Ovary (tissue), 3 donors: ENCODE measurements at regions not wholly inside any gene's neighbourhood (a gene's known extent, or its start where the extent isn't known, plus 50 kb on each side); places are given as distances from the start of the nearest gene placed in this dataset.

ENCODE experiments used
- CTCF ChIP-seq, 3 donors: fragments of 450-650 bp in 2 of 3; fragments of 200-600 bp in 1 of 3; IDR thresholded peaks; one replicate each; pipeline versions ENCODE4 v1.5.1 to v1.8.0; 2016 to 2022; ENCODE audit warnings: antibody characterized with exemption in 3 of 3, mild to moderate bottlenecking in 1 of 3
- POLR2A ChIP-seq: fragments of 450-650 bp; IDR thresholded peaks from one replicate; pipeline ENCODE4 v1.6.1; 2017; ENCODE audit warnings: antibody characterized with exemption, mild to moderate bottlenecking, moderate library complexity
- donor health status: DM: no; HTN: no; CAD: no.

DNA sequence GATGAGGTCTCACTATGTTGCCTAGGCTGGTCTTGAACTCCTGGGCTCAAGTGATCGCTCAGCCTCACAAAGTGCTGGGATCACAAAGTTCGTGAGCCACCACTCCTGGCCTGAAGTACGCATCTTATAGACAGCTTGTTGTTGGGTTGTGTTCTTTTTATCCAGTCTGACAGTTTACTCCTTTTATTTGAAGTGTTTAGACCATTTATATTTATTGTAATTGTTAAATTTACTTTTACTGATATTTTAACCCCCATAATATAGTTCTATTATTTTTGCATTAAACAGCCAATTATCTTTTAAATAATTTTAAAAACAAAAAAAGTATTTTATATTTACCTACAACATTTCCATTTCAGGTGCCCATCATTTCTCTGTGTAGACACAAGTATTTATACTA, 303.0 kb upstream of the HDAC4 start:
- TF ChIP-seq CTCF (IDR thresholded peaks at IDR 0.05), result no peak
- TF ChIP-seq POLR2A, result no peak
